ENCODE measurements at regions not wholly inside any gene's neighbourhood (a gene's known extent, or its start where the extent isn't known, plus 50 kb on each side); places are given as distances from the start of the nearest gene placed in this dataset.

GRCh38 chr12:24560831-24561271 lies 388.1 kb downstream of the BCAT1 start:
- H3K4me1 ChIP-seq (ENCODE audit: control insufficient read depth, insufficient read depth, low read length), result no peaks in the 10 kb centered on the region
- peaks cover 49% of the 10 kb centered on the region for H3K27me3 ChIP-seq (ENCODE audit: control insufficient read depth, insufficient read depth, low read length)
- no CpG with 5 or more reads among the region's 2 CpGs for WGBS (ENCODE audit: insufficient coverage, low lambda C conversion rate)
- no peak for DNase-seq
- H3K36me3 ChIP-seq (ENCODE audit: control insufficient read depth, insufficient read depth, low read length), result no peaks in the 10 kb centered on the region
- H3K9me3 ChIP-seq (ENCODE audit: control insufficient read depth, low read depth, low read length), result no peaks in the 10 kb centered on the region
- no peak overlapping the region for H3K27ac ChIP-seq (ENCODE audit: low read length)
- no peak overlapping the region for H3K4me3 ChIP-seq (ENCODE audit: low read length)

GRCh38 chr12:24560192-24560775 lies 388.6 kb downstream of the BCAT1 start:
- no peak overlapping the region for H3K4me3 ChIP-seq (ENCODE audit: low read length)

GRCh38 chr12:24557738-24558137 lies 391.2 kb downstream of the BCAT1 start:
- Histone ChIP-seq H3K4me3 (ENCODE audit: low read length) (no peak overlapping the region), H3K4me1 (ENCODE audit: control insufficient read depth, insufficient read depth, low read length) (no peaks in the 10 kb centered on the region), H3K27ac (ENCODE audit: low read length) (no peak overlapping the region), H3K27me3 (ENCODE audit: control insufficient read depth, insufficient read depth, low read length) (peaks cover 22% of the 10 kb centered on the region), H3K9me3 (ENCODE audit: control insufficient read depth, low read depth, low read length) (no peaks in the 10 kb centered on the region), H3K36me3 (ENCODE audit: control insufficient read depth, insufficient read depth, low read length) (no peaks in the 10 kb centered on the region)
- WGBS (ENCODE audit: insufficient coverage, low lambda C conversion rate), result 78% methylated on average over 1 of the region's 1 CpG
- DNase-seq, result no peak

More at GRCh38 chr12:24560192-24560775, 388.6 kb downstream of the BCAT1 start:
- Histone ChIP-seq H3K36me3 (ENCODE audit: control insufficient read depth, insufficient read depth, low read length) (no peaks in the 10 kb centered on the region), H3K4me1 (ENCODE audit: control insufficient read depth, insufficient read depth, low read length) (no peaks in the 10 kb centered on the region), H3K27me3 (ENCODE audit: control insufficient read depth, insufficient read depth, low read length) (peaks cover 47% of the 10 kb centered on the region), H3K27ac (ENCODE audit: low read length) (no peak overlapping the region), H3K9me3 (ENCODE audit: control insufficient read depth, low read depth, low read length) (no peaks in the 10 kb centered on the region)
- 50% methylated on average over 1 of the region's 2 CpGs for WGBS (ENCODE audit: insufficient coverage, low lambda C conversion rate)
- DNase-seq, result no peak

- no peak for DNase-seq
- H3K4me3 ChIP-seq (ENCODE audit: low read length), result no peak overlapping the region
- no peaks in the 10 kb centered on the region for H3K4me1 ChIP-seq (ENCODE audit: control insufficient read depth, insufficient read depth, low read length)
- H3K36me3 ChIP-seq (ENCODE audit: control insufficient read depth, insufficient read depth, low read length), result no peaks in the 10 kb centered on the region
- WGBS (ENCODE audit: insufficient coverage, low lambda C conversion rate), result 57% methylated on average over 1 of the region's 2 CpGs
- peaks cover 8% of the 10 kb centered on the region for H3K27me3 ChIP-seq (ENCODE audit: control insufficient read depth, insufficient read depth, low read length)
- no peaks in the 10 kb centered on the region for H3K9me3 ChIP-seq (ENCODE audit: control insufficient read depth, low read depth, low read length)
- H3K27ac ChIP-seq (ENCODE audit: low read length), result no peak overlapping the region
Measured at GRCh38 chr12:24555730-24556129, 393.2 kb downstream of the BCAT1 start.

- DNase-seq, result no peak
- 80% methylated on average over 1 of the region's 11 CpGs for WGBS (ENCODE audit: insufficient coverage, low lambda C conversion rate)
- H3K36me3 ChIP-seq (ENCODE audit: control insufficient read depth, insufficient read depth, low read length), result no peaks in the 10 kb centered on the region
- H3K4me3 ChIP-seq (ENCODE audit: low read length), result no peak overlapping the region
- H3K4me1 ChIP-seq (ENCODE audit: control insufficient read depth, insufficient read depth, low read length), result no peaks in the 10 kb centered on the region
- H3K27ac ChIP-seq (ENCODE audit: low read length), result no peak overlapping the region
- H3K27me3 ChIP-seq (ENCODE audit: control insufficient read depth, insufficient read depth, low read length), result peaks cover 6% of the 10 kb centered on the region
- H3K9me3 ChIP-seq (ENCODE audit: control insufficient read depth, low read depth, low read length), result no peaks in the 10 kb centered on the region
Measured at GRCh38 chr12:24554612-24555295, 394.1 kb downstream of the BCAT1 start.

GRCh38 chr12:24553259-24553658 lies 395.6 kb downstream of the BCAT1 start:
- WGBS (ENCODE audit: insufficient coverage, low lambda C conversion rate), result 89% methylated on average over 1 of the region's 3 CpGs
- no peaks in the 10 kb centered on the region for H3K36me3 ChIP-seq (ENCODE audit: control insufficient read depth, insufficient read depth, low read length)
- H3K4me1 ChIP-seq (ENCODE audit: control insufficient read depth, insufficient read depth, low read length), result no peaks in the 10 kb centered on the region

GRCh38 chr12:24551163-24551786 lies 397.6 kb downstream of the BCAT1 start:
- 28% methylated on average over 4 of the region's 10 CpGs for WGBS (ENCODE audit: insufficient coverage, low lambda C conversion rate)
- H3K36me3 ChIP-seq (ENCODE audit: control insufficient read depth, insufficient read depth, low read length), result no peaks in the 10 kb centered on the region
- no peaks in the 10 kb centered on the region for H3K4me1 ChIP-seq (ENCODE audit: control insufficient read depth, insufficient read depth, low read length)
- no peak overlapping the region for H3K4me3 ChIP-seq (ENCODE audit: low read length)
- peaks cover 3% of the 10 kb centered on the region for H3K27me3 ChIP-seq (ENCODE audit: control insufficient read depth, insufficient read depth, low read length)
- H3K9me3 ChIP-seq (ENCODE audit: control insufficient read depth, low read depth, low read length), result no peaks in the 10 kb centered on the region
- no peak overlapping the region for H3K27ac ChIP-seq (ENCODE audit: low read length)
- no peak for DNase-seq

More at GRCh38 chr12:24553259-24553658, 395.6 kb downstream of the BCAT1 start:
- Histone ChIP-seq H3K9me3 (ENCODE audit: control insufficient read depth, low read depth, low read length) (no peaks in the 10 kb centered on the region), H3K27ac (ENCODE audit: low read length) (no peak overlapping the region), H3K27me3 (ENCODE audit: control insufficient read depth, insufficient read depth, low read length) (peaks cover 6% of the 10 kb centered on the region), H3K4me3 (ENCODE audit: low read length) (no peak overlapping the region)
- DNase-seq, result no peak

- WGBS (ENCODE audit: insufficient coverage, low lambda C conversion rate), result 80% methylated on average over 1 of the region's 1 CpG
- no peak for DNase-seq
- H3K36me3 ChIP-seq (ENCODE audit: control insufficient read depth, insufficient read depth, low read length), result no peaks in the 10 kb centered on the region
- H3K4me3 ChIP-seq (ENCODE audit: low read length), result no peak overlapping the region
- H3K4me1 ChIP-seq (ENCODE audit: control insufficient read depth, insufficient read depth, low read length), result no peaks in the 10 kb centered on the region
- no peaks in the 10 kb centered on the region for H3K9me3 ChIP-seq (ENCODE audit: control insufficient read depth, low read depth, low read length)
- peaks cover 3% of the 10 kb centered on the region for H3K27me3 ChIP-seq (ENCODE audit: control insufficient read depth, insufficient read depth, low read length)
- no peak overlapping the region for H3K27ac ChIP-seq (ENCODE audit: low read length)
Measured at GRCh38 chr12:24550609-24551008, 398.3 kb downstream of the BCAT1 start.

GRCh38 chr12:24546661-24547060 lies 402.2 kb downstream of the BCAT1 start:
- H3K27ac ChIP-seq (ENCODE audit: low read length), result no peak overlapping the region
- no peak overlapping the region for H3K4me3 ChIP-seq (ENCODE audit: low read length)
- no peaks in the 10 kb centered on the region for H3K36me3 ChIP-seq (ENCODE audit: control insufficient read depth, insufficient read depth, low read length)
- no peaks in the 10 kb centered on the region for H3K9me3 ChIP-seq (ENCODE audit: control insufficient read depth, low read depth, low read length)
- WGBS (ENCODE audit: insufficient coverage, low lambda C conversion rate), result 100% methylated on average over 1 of the region's 2 CpGs
- no peak for DNase-seq
- no peaks in the 10 kb centered on the region for H3K4me1 ChIP-seq (ENCODE audit: control insufficient read depth, insufficient read depth, low read length)
- H3K27me3 ChIP-seq (ENCODE audit: control insufficient read depth, insufficient read depth, low read length), result peaks cover 3% of the 10 kb centered on the region

GRCh38 chr12:24546084-24546483 lies 402.8 kb downstream of the BCAT1 start:
- no peak overlapping the region for H3K4me3 ChIP-seq (ENCODE audit: low read length)
- no peaks in the 10 kb centered on the region for H3K4me1 ChIP-seq (ENCODE audit: control insufficient read depth, insufficient read depth, low read length)
- peaks cover 2% of the 10 kb centered on the region for H3K27me3 ChIP-seq (ENCODE audit: control insufficient read depth, insufficient read depth, low read length)
- no peak overlapping the region for H3K27ac ChIP-seq (ENCODE audit: low read length)
- H3K36me3 ChIP-seq (ENCODE audit: control insufficient read depth, insufficient read depth, low read length), result no peaks in the 10 kb centered on the region
- WGBS (ENCODE audit: insufficient coverage, low lambda C conversion rate), result 80% methylated on average over 1 of the region's 2 CpGs
- no peak for DNase-seq
- no peaks in the 10 kb centered on the region for H3K9me3 ChIP-seq (ENCODE audit: control insufficient read depth, low read depth, low read length)
